ENCODE measurements at regions not wholly inside any gene's neighbourhood (a gene's known extent, or its start where the extent isn't known, plus 50 kb on each side); places are given as distances from the start of the nearest gene placed in this dataset.

DNA sequence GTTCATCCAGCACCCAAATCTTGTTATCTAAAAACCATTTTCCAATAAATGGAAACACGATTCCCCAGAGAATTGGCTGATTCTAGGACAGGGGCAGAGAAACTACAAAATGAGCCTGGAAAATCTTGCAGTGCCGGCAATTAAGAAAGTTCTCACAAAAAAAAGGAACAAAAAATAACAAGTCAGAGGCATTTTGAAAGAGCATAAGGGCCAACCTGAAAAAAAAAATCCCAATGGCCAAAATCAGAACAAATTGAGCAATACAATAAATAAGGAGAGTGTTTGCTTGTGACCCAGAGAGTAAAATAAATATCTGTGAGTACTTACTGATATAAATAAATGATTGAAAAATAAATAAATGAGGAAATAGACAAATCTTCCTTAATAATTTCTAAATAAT lies 55.1 kb upstream of the S1PR3 start:
- no peak for TF ChIP-seq POLR2A (IDR thresholded peaks at IDR 0.05; ENCODE audit: low read depth, low read length)
- no peak for TF ChIP-seq POLR2AphosphoS5 (IDR thresholded peaks at IDR 0.05; ENCODE audit: low read depth, low read length)
- TF ChIP-seq TAF1 (IDR thresholded peaks at IDR 0.05; ENCODE audit: borderline replicate concordance, low read depth, low read length), result no peak
